Thyroid gland (tissue), 4 donors: ENCODE measurements at regions not wholly inside any gene's neighbourhood (a gene's known extent, or its start where the extent isn't known, plus 50 kb on each side); places are given as distances from the start of the nearest gene placed in this dataset.

Experiments used
- DNase-seq, 2 donors: peaks; one replicate each; pipeline ENCODE4 v3.0.0-alpha.2; 2019
- H3K27ac ChIP-seq, 3 donors: fragments of 200-600 bp; sonication (generic); 1 replicate in 2 of 3; 2 replicates in 1 of 3; pipeline ENCODE4 v1.5.1; 2016 to 2019; ENCODE audit warnings: mild to moderate bottlenecking in 1 of 3, moderate library complexity in 1 of 3
- H3K27me3 ChIP-seq: fragments of 200-600 bp; sonication (generic); one replicate; pipeline ENCODE4 v1.5.1; 2019
- H3K36me3 ChIP-seq, 2 donors: fragments of 200-600 bp; sonication (generic); one replicate each; pipeline ENCODE4 v1.5.1; 2016 to 2019
- H3K4me1 ChIP-seq, 2 donors: fragments of 200-600 bp; sonication (generic); one replicate each; pipeline ENCODE4 v1.5.1; 2017 to 2019
- H3K4me3 ChIP-seq, 3 donors: fragments of 200-600 bp; sonication (generic); replicated peaks in 1 of 3; 1 replicate in 2 of 3; 2 replicates in 1 of 3; pipeline ENCODE4 v1.5.1; 2016; ENCODE audit warnings: mild to moderate bottlenecking in 1 of 3
- H3K9me3 ChIP-seq: fragments of 200-600 bp; sonication (generic); one replicate; pipeline ENCODE4 v1.5.1; 2017
- POLR2A ChIP-seq, 2 donors: fragments of 450-650 bp; IDR thresholded peaks; one replicate each; pipeline ENCODE4 v1.6.1; 2017; ENCODE audit warnings: antibody characterized with exemption in 2 of 2, mild to moderate bottlenecking in 2 of 2, moderate library complexity in 1 of 2
- WGBS, 2 donors: methylation state at CpG; one replicate each; pipeline ENCODE4 v1.1.5; 2017; 5-methylcytosine and 5-hydroxymethylcytosine counted together
- intact Hi-C: fragments of 100-400 bp; cut with DNase I; formaldehyde crosslinking; loops from one replicate; pipeline ENCODE4 v1.15.1; 2023
- TF ChIP-seq, protein P1 (sequence below), 6 experiments: fragments of 200-600 bp in 3 of 6; fragments of 450-650 bp in 3 of 6; sonication (generic) in 3 of 6; IDR thresholded peaks; one replicate each; pipeline ENCODE4 v1.5.1; 2016 to 2019; ENCODE audit warnings: antibody characterized with exemption in 6 of 6, mild to moderate bottlenecking in 2 of 6, inconsistent platforms in 1 of 6, moderate library complexity in 1 of 6

- Histone ChIP-seq H3K27me3 (no peaks in the 10 kb centered on the region), H3K4me3 (no peak overlapping the region), H3K36me3 (no peaks in the 10 kb centered on the region), H3K4me1 (no peaks in the 10 kb centered on the region), H3K9me3 (no peaks in the 10 kb centered on the region), H3K27ac (no peak overlapping the region)
- no peak for TF ChIP-seq POLR2A (IDR thresholded peaks at IDR 0.05)
- TF ChIP-seq, protein P1, sequence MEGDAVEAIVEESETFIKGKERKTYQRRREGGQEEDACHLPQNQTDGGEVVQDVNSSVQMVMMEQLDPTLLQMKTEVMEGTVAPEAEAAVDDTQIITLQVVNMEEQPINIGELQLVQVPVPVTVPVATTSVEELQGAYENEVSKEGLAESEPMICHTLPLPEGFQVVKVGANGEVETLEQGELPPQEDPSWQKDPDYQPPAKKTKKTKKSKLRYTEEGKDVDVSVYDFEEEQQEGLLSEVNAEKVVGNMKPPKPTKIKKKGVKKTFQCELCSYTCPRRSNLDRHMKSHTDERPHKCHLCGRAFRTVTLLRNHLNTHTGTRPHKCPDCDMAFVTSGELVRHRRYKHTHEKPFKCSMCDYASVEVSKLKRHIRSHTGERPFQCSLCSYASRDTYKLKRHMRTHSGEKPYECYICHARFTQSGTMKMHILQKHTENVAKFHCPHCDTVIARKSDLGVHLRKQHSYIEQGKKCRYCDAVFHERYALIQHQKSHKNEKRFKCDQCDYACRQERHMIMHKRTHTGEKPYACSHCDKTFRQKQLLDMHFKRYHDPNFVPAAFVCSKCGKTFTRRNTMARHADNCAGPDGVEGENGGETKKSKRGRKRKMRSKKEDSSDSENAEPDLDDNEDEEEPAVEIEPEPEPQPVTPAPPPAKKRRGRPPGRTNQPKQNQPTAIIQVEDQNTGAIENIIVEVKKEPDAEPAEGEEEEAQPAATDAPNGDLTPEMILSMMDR (IDR thresholded peaks at IDR 0.05): no peak
- WGBS, 2 donors: 90 to 92% methylated on average over 2 of the region's 2 CpGs
- intact Hi-C loops: no loop called here
- no peak for DNase-seq
Measured at GRCh38 chr5:105638437-105638836, 2032.3 kb downstream of the EFNA5 start.

DNA sequence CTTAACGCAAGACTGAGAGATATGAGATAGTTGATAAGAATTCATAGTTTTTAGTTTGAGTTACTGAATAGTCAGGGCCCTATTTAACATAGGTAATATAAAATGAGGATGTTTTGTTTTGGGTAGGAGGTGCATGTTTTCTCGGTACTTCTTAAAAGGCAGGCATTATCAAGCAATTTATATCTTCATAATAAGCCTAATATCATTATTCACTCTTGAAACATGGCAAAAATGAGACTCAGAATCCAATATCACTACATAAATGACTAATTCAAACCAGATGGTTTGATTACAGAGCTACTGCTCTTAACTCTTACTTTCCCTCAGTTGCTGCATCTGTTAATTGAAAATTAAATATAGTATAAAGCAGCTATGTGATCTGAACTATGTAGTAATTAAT is 2038.7 kb downstream of the EFNA5 start:
- Histone ChIP-seq H3K4me3 (no peak overlapping the region), H3K27me3 (no peaks in the 10 kb centered on the region), H3K36me3 (no peaks in the 10 kb centered on the region), H3K4me1 (no peaks in the 10 kb centered on the region), H3K27ac (no peak overlapping the region), H3K9me3 (no peaks in the 10 kb centered on the region)
- intact Hi-C loops: no loop called here
- WGBS, 2 donors: 84% methylated on average over 2 of the region's 2 CpGs
- TF ChIP-seq, protein P1 (IDR thresholded peaks at IDR 0.05): no peak
- TF ChIP-seq POLR2A (IDR thresholded peaks at IDR 0.05): no peak
- DNase-seq: no peak

DNA sequence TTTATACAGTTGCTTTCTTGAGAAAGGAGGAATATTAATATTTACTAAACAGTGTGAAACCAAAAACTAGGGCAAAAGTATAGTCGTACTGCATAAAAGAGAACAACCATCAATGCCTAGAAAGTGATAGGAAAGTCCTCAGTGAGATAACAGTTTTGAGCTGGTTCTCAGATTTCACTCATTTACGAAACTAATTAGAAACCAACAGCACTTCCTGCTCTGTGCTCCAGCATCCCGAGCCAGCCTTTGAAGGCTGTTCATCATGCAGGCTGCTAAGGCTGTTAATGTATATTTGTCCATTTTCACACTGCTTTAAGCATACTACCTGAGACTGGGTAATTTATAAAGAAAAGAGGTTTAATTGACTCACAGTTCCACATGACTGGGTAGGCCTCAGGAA is 2039.9 kb downstream of the EFNA5 start:
- Histone ChIP-seq H3K27ac (no peak overlapping the region), H3K36me3 (no peaks in the 10 kb centered on the region), H3K27me3 (no peaks in the 10 kb centered on the region), H3K9me3 (no peaks in the 10 kb centered on the region), H3K4me1 (no peaks in the 10 kb centered on the region), H3K4me3 (no peak overlapping the region)
- 73 to 79% methylated on average over 3 of the region's 3 CpGs for WGBS, 2 donors
- DNase-seq: no peak
- intact Hi-C loops: no loop called here
- TF ChIP-seq, protein P1 (IDR thresholded peaks at IDR 0.05): no peak
- TF ChIP-seq POLR2A (IDR thresholded peaks at IDR 0.05): no peak

DNA sequence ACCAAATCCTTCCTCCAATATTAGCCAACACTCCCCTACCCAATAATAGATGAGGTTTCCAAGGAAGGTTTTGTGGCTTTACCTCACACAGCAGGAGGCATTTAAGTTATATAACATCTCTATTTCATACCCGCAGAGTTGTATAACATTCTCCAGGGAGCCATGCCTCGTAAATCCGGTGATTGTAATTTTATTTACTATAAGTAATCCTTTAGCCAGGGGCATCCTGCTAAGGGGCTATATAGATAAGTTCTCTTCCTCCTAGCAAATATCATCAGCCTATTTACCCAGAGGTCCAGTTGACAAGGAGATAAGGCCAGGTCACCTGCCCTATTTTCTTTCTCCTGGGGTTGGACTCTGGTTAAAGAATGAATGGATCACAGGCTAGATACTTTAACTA is 2051.0 kb downstream of the EFNA5 start:
- DNase-seq: no peak
- H3K27ac ChIP-seq: no peak overlapping the region
- no peak for TF ChIP-seq POLR2A (IDR thresholded peaks at IDR 0.05)
- TF ChIP-seq, protein P1 (IDR thresholded peaks at IDR 0.05): no peak
- intact Hi-C loops: no loop called here
- WGBS, 2 donors: 81 to 83% methylated on average over 3 of the region's 3 CpGs
- H3K4me3 ChIP-seq: no peak overlapping the region
- no peaks in the 10 kb centered on the region for H3K4me1 ChIP-seq
- no peaks in the 10 kb centered on the region for H3K9me3 ChIP-seq
- no peaks in the 10 kb centered on the region for H3K27me3 ChIP-seq
- H3K36me3 ChIP-seq: no peaks in the 10 kb centered on the region

DNA sequence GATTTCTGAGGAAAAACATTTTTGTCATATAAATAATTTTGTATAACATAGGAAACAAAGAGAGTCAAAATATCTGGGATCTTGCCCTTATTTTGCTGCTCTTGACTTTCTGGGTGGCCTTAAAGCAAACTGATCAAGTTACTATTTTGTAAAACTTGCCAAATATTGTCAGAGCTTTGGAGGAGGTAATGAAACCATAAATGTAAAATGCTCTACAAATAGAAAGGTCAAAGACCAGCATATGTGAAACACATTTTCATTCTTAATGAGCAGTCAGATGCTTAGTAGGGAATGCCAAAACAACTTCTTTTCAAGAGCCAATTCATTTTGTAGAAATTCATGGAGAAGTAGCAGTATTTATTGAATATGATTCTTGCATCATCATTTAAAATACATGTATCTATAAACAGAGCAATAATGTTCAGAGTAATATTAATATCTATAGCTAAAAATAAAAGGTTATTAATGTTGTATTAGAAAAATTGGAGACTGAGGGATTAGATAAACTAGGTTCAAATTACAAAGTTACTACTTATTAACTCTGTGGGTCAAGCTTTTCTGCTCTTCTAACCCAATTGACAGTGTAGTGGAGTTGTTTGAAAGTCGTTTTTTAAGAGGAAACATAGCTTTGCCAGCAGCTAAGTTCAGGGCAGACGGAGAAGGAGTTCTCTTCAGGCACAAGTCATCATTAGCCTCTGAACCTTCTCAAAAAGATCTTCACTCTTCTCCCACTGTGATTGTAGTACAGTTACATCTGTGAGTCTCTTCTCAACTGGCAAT is 2053.1 kb downstream of the EFNA5 start:
- 28 to 35% methylated on average over 2 of the region's 2 CpGs for WGBS, 2 donors
- Histone ChIP-seq H3K27me3 (no peaks in the 10 kb centered on the region), H3K36me3 (no peaks in the 10 kb centered on the region), H3K9me3 (no peaks in the 10 kb centered on the region), H3K4me1 (no peaks in the 10 kb centered on the region), H3K27ac (no peak overlapping the region), H3K4me3 (no peak overlapping the region)
- DNase-seq: no peak
- intact Hi-C loops: no loop called here
- TF ChIP-seq, protein P1 (IDR thresholded peaks at IDR 0.05): no peak
- no peak for TF ChIP-seq POLR2A (IDR thresholded peaks at IDR 0.05)
